GM12878 (cell line): ENCODE measurements at regions not wholly inside any gene's neighbourhood (a gene's known extent, or its start where the extent isn't known, plus 50 kb on each side); places are given as distances from the start of the nearest gene placed in this dataset.

Experiments
- BHLHE40 ChIP-seq, 2 experiments: fragments of 450-650 bp in 1 of 2; IDR thresholded peaks; 2 replicates each; pipeline ENCODE4 v1.6.1; 2011 to 2017; ENCODE audit warnings: low read depth in 2 of 2, borderline replicate concordance in 1 of 2, improper control_type of control experiment in 1 of 2, low read length in 1 of 2, mild to moderate bottlenecking in 1 of 2
- CHD2 ChIP-seq: IDR thresholded peaks from 2 replicates; pipeline ENCODE4 v1.6.1; 2011; ENCODE audit warnings: low read depth, low read length, improper control_type of control experiment, borderline replicate concordance
- CTCF ChIP-seq, 3 experiments: IDR thresholded peaks in 2 of 3; conservative IDR thresholded peaks in 1 of 3; 2 replicates each; pipeline ENCODE4 v1.5.1; 2011; ENCODE audit warnings: low read depth in 3 of 3, low read length in 3 of 3, mild to moderate bottlenecking in 3 of 3, control low read depth in 2 of 3, moderate library complexity in 2 of 3, inconsistent platforms in 1 of 3, mixed read lengths in 1 of 3; ENCODE audit not compliant: control insufficient read depth in 2 of 3, insufficient read depth in 1 of 3; ENCODE audit errors: extremely low read depth in 1 of 3
- IRF5 ChIP-seq: fragments of 450-650 bp; IDR thresholded peaks from 2 replicates; pipeline ENCODE4 v1.6.1; 2017; ENCODE audit warnings: borderline replicate concordance
- NBN ChIP-seq: fragments of 450-650 bp; IDR thresholded peaks from 2 replicates; pipeline ENCODE4 v1.6.1; 2016
- POLR2A ChIP-seq: IDR thresholded peaks from 2 replicates; pipeline ENCODE4 v1.6.1; 2011; ENCODE audit warnings: low read depth, mild to moderate bottlenecking, low read length
- REST ChIP-seq: IDR thresholded peaks from 2 replicates; pipeline ENCODE4 v1.6.1; 2012; ENCODE audit warnings: mild to moderate bottlenecking, low read depth, low read length
- SKIL ChIP-seq: fragments of 450-650 bp; IDR thresholded peaks from 2 replicates; pipeline ENCODE4 v1.6.1; 2017; ENCODE audit warnings: mild to moderate bottlenecking, low read depth, inconsistent platforms; ENCODE audit not compliant: poor library complexity, severe bottlenecking
- TBL1XR1 ChIP-seq: IDR thresholded peaks from 2 replicates; pipeline ENCODE4 v1.6.1; 2012; ENCODE audit warnings: low read depth, low read length, improper control_type of control experiment
- YY1 ChIP-seq: IDR thresholded peaks from 2 replicates; pipeline ENCODE4 v1.6.1; 2011; ENCODE audit warnings: low read depth, mild to moderate bottlenecking, low read length
- ZNF384 ChIP-seq: IDR thresholded peaks from 2 replicates; pipeline ENCODE4 v1.6.1; 2012; ENCODE audit warnings: low read depth, mild to moderate bottlenecking, low read length, improper control_type of control experiment, borderline replicate concordance

GRCh38 chr16:88208112-88208511 is 174.6 kb upstream of the ZNF469 start:
- TF ChIP-seq POLR2A: no peak
- TF ChIP-seq CTCF (IDR thresholded peaks at IDR 0.05 in 2 of 3, conservative IDR thresholded peaks at IDR 0.05 in 1 of 3; ENCODE audit: control insufficient read depth in 2 of 3, extremely low read depth in 1 of 3, insufficient read depth in 1 of 3, low read depth in 3 of 3, low read length in 3 of 3): no peak
- no peak for TF ChIP-seq YY1
- no peak for TF ChIP-seq TBL1XR1
- TF ChIP-seq IRF5: no peak
- TF ChIP-seq SKIL: no peak
- no peak for TF ChIP-seq REST
- TF ChIP-seq CHD2: no peak
- TF ChIP-seq NBN: no peak
- TF ChIP-seq ZNF384: no peak
- TF ChIP-seq BHLHE40 (IDR thresholded peaks at IDR 0.05; ENCODE audit: borderline replicate concordance in 1 of 2, low read depth in 2 of 2, low read length in 1 of 2): no peak
